DMS 273 (cell line): ENCODE measurements at regions not wholly inside any gene's neighbourhood (a gene's known extent, or its start where the extent isn't known, plus 50 kb on each side); places are given as distances from the start of the nearest gene placed in this dataset.

Experiments
- DNase-seq: peaks from one replicate; lab custom pipeline; 2025; ENCODE audit not compliant: unreplicated experiment; lab: John Stamatoyannopoulos, UW

GRCh38 chr3:153069598-153070510, 92.2 kb upstream of the RAP2B start:
- peak; percentile 39 for DNase-seq

- peak; percentile 39 for DNase-seq
Observed at GRCh38 chr3:153070511-153070868, 91.5 kb upstream of the RAP2B start.

DNA sequence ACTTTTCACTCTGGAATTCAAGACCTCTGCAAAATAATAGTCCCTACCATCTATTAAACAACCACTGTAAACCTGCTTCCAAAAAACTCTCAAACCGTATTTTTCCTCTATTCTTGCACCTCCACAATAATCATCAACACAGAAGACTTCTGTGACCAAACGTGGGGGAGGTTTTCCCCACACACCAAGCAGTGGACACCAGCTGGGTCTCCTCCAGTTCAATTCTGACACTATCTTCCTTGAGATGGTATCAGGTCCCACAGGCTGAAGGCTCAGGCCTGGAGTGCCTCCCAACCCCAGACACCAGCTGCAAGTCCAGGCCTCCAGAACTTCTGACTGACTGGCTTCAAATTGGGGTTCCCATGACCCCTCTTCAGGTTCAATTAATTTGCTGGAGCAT, 89.6 kb upstream of the RAP2B start:
- no peak for DNase-seq

- no peak for DNase-seq
Observed at GRCh38 chr3:153072856-153073255, 89.2 kb upstream of the RAP2B start.

- DNase-seq = no peak
Observed at GRCh38 chr3:153073636-153074035, 88.4 kb upstream of the RAP2B start.

DNA sequence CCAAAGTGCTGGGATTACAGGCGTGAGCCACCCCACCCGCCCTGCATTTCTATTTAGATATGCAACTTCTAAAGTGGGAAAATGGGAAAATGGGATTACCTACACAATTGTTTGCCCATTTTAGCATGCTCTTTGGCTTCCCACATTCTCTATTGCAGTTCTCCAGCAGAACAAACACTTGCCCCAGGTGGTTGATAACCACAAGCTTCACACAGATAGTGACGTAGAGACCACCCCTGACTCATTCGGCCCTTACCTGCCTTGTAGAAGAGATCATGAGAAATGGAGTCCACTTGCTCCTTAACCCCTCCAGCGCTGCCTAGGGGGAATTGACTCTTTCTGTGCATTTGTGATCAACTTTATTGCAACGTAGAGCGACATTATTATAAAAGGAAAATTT, 83.2 kb upstream of the RAP2B start:
- no peak for DNase-seq

- DNase-seq = no peak
Observed at GRCh38 chr3:153079386-153079785, 82.6 kb upstream of the RAP2B start.

DNA sequence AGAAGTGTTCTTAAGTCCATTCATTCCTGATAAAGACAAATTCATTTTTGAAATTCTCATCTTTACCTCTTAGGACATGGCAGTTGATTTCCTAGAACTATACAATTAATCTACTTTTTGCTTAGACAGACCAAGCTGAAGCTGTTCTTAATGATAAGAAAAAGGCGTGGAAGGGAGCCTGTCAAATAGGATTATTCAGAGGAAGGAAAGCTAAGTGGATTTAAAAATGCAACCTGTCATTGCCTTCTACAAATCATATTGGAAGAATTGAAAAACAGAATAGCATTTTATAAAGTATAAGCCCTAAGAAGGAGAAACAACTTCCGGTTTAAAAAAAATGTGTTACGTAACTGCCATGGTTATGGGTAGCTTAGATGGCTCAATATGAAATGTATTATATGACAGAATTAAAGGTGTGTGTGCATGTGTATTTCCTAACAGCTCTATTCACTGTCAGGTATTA, 81.2 kb upstream of the RAP2B start:
- no peak for DNase-seq

DNA sequence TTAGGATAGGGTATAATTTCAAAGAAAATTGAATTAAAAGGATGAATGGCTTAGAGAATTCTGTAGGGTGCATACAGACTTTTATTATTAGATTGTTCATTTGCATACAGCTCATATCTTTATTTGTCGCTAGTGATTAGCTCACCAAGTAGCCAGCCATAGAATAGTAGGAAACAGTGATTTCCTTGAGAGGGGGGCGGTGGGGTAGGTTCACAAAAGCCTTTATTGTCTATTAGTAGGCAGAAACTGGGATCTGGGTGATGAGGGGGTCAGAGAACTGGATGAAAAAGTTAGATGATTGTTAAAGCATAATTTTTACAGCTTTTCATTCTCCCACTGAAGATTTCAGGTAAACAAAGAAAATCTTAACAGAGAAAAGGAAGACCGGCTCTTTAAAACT, 77.6 kb upstream of the RAP2B start:
- DNase-seq = no peak

GRCh38 chr3:153087595-153088566, 74.1 kb upstream of the RAP2B start:
- DNase-seq = peak; percentile 66

DNA sequence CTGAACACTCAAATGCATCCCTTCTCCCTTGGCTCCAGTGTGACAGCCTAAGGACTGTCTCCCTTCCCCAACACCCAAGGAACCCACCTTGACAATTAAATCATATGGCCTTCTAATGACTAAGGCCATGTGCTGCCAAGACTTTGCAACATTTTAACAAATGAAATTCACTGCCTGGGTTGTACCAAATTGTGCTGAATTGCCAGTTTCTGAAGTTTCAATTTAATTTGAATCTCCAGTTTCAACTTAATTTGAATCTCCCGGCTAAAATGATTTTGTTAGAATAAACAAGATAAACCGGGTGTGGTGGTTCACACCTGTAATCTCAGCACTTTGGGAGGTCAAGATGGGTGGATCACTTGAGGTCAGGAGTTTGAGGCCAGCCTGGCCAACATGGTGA, 72.4 kb upstream of the RAP2B start:
- no peak for DNase-seq

- no peak for DNase-seq
Observed at GRCh38 chr3:153090973-153091372, 71.1 kb upstream of the RAP2B start.

- DNase-seq = no peak
Observed at GRCh38 chr3:153093629-153094028, 68.4 kb upstream of the RAP2B start.

DNA sequence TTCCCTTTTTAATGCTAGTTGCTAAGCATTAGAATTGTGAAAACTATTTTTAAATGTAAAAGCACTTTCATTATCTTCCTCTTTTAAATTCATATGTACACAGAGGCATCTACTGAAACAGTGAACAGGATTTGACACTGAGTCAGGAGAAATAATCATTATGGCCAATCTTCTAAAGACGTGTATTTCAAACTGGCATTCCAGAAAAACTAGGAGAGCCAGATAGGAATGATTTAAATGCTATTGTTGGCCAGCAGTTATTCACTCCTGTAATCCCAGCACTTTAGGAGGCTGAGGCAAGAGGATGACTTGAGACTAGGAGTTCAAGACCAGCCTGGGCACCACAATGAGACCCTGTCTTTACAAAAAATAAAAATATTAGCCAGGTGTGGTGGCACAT, 67.6 kb upstream of the RAP2B start:
- no peak for DNase-seq

GRCh38 chr3:153095441-153095840, 66.6 kb upstream of the RAP2B start:
- DNase-seq = no peak

DNA sequence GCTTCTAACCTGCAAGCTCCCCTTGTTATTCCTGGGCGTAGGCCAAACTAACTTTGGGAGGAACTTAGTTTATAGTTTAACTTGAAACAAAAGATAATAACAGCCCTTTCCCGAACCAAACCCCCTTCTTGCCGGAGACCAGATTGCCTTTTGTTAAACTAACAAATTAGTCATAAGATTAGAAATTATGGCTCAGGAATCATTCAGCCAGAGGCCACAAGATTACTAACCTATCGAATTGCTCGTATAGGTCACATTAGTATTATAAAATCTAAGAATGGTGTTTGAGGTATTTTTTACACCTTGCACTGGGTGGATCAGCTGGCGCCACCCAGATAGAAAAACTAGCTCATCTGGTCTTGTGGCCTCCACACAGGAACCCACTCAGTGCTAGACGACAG, 65.3 kb upstream of the RAP2B start:
- no peak for DNase-seq

DNA sequence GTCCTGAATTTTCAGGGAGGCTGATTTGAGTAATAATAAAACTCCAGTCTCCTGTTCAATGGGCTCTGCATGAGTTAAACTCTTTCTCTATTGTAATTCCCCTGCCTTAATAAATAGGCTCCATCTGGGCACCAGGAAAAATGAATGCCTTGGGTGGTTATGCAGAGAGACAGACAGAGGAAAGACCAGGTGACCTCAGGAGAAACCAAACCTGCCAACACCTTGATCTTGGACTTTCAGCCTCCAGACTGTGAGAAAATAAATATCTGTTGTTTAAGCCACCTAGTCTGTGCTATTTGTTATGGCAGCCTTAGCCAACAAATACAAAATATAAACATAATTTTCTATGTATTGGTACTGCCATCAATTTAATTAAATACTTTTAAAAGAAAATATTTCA, 64.8 kb upstream of the RAP2B start:
- DNase-seq = no peak

DNA sequence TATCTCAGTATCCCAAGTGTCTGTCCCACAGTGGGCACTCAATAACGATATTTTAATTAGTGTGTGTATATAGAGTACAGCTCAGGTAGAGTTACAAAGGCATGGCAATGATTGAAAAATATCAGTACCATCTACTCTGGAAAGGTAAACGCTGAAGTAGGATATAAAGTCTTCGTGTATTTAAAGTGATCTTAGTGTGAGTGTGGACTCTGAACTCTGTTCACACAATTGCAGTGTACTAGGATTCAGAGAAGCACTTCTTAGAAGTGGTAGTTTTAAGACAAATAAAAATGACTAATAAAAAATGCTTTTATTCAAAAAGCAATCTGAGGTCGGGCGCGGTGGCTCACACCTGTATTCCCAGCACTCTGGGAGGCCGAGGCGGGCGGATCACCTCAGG, 62.9 kb upstream of the RAP2B start:
- DNase-seq = no peak

GRCh38 chr3:153103406-153103945, 58.5 kb upstream of the RAP2B start:
- no peak for DNase-seq

DNA sequence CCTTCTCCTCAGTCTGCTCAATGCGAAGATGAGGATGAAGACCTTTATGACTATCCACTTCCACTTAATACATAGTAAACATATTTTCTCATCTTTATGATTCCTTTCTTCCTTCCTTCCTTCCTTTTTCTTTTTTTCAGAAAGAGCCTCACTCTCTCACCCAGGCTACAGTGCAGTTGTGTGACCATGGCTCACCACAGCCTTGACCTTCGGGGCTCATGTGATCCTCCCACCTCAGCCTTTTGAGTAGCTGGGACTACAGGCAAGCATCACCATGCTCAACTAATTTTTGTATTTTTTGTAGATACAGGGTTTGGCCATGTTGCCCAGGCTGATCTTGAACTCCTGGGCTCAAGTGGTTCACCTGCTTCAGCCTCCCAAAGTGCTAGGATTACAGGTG, 52.0 kb upstream of the RAP2B start:
- no peak for DNase-seq

DNA sequence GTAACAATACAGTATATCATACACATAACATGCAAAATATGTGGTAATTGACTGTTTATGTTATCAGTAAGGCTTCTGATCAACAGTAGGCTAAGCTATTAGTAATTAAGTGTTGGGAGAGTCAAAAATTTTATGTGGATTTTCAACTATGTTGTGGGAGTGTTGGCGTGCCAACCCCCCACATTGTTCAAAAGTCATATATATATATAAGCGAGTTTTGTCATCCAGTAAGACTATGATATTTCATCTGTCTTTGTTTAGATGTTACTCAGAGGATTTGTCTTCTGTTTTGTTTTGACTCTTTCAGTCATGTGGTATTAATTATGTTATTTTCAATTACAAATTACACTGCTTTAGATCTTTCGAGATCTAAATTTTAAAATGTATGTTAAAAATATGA, 51.0 kb upstream of the RAP2B start:
- DNase-seq = no peak
